ENCODE measurements at regions not wholly inside any gene's neighbourhood (a gene's known extent, or its start where the extent isn't known, plus 50 kb on each side); places are given as distances from the start of the nearest gene placed in this dataset.

- TF ChIP-seq CTCF (IDR thresholded peaks at IDR 0.05): no peak
- no peak for TF ChIP-seq POLR2AphosphoS5 (IDR thresholded peaks at IDR 0.05)
- TF ChIP-seq POLR2A (IDR thresholded peaks at IDR 0.05): no peak
- no peak for TF ChIP-seq EP300 (IDR thresholded peaks at IDR 0.05)
Measured at GRCh38 chr5:15014809-15015208, 143.2 kb upstream of the ANKH start.
